HepG2 (cell line): ENCODE measurements at regions not wholly inside any gene's neighbourhood (a gene's known extent, or its start where the extent isn't known, plus 50 kb on each side); places are given as distances from the start of the nearest gene placed in this dataset.

Experiments used
- ATAC-seq: fragments of 200-7000 bp; cut with Tn5 transposase; 3 replicates; pipeline ENCODE4 v1.9.1; 2020; ENCODE audit warnings: mild to moderate bottlenecking, moderate library complexity
- BruUV-seq: library from RNA; stranded (reverse); fragments of 400-500 nt; replicated peaks from 2 replicates; lab custom pipeline; 2021; lab: Mats Ljungman, UMichigan
- CTCF ChIA-PET: fragments of 300-600 bp; formaldehyde crosslinking; extraction: SDS; loops from one replicate; lab custom pipeline; 2021; ENCODE audit warnings: low total read pairs, inconsistent platforms, low intra/inter-chr PET ratio; lab: Yijun Ruan, JAX
- POLR2A ChIA-PET: fragments of 350-600 bp; sonication (Branson Sonifier 250); formaldehyde crosslinking; loops from one replicate; lab custom pipeline; 2020; ENCODE audit warnings: antibody characterized with exemption, inconsistent platforms; lab: Yijun Ruan, JAX
- DNase-seq: peaks from one replicate; pipeline ENCODE4 v3.0.0-alpha.2; 2015; ENCODE audit warnings: low spot score
- FAIRE-seq: peaks from 3 replicates; lab custom pipeline; 2011; peaks lifted over from hg19 to GRCh38; lab: Jason Lieb, UNC
- H2AFZ ChIP-seq: one replicate; pipeline ENCODE4 v1.6.1; 2011; ENCODE audit warnings: low read length, inconsistent platforms
- H3K27ac ChIP-seq: fragments of 300-600 bp; 3 replicates; pipeline ENCODE4 v1.8.0; 2011; ENCODE audit warnings: mixed run types, mild to moderate bottlenecking, mixed read lengths, low read length, inconsistent platforms; ENCODE audit not compliant: insufficient read depth; ENCODE audit errors: extremely low read length
- H3K27me3 ChIP-seq, 2 experiments: fragments of 200-600 bp in 1 of 2; 2 replicates in 1 of 2; 3 replicates in 1 of 2; pipeline versions ENCODE4 v1.6.0 to v1.8.0; 2011; ENCODE audit warnings: low read length in 2 of 2, mild to moderate bottlenecking in 2 of 2, moderate library complexity in 2 of 2, inconsistent platforms in 1 of 2; ENCODE audit not compliant: insufficient read depth in 2 of 2, control insufficient read depth in 1 of 2
- H3K36me3 ChIP-seq, 2 experiments: fragments of 200-600 bp in 1 of 2; replicated peaks in 1 of 2; 2 replicates in 1 of 2; 3 replicates in 1 of 2; pipeline versions ENCODE4 v1.5.1 to v1.8.0; 2011; ENCODE audit warnings: low read length in 2 of 2, inconsistent platforms in 1 of 2; ENCODE audit not compliant: insufficient read depth in 2 of 2, control insufficient read depth in 1 of 2
- H3K4me1 ChIP-seq: 2 replicates; pipeline ENCODE4 v1.5.1; 2012; ENCODE audit warnings: low read length, inconsistent platforms; ENCODE audit not compliant: insufficient read depth
- H3K4me2 ChIP-seq: 2 replicates; pipeline ENCODE4 v1.6.0; 2011; ENCODE audit warnings: low read depth, low read length, inconsistent platforms
- H3K4me3 ChIP-seq, 3 experiments: fragments of 200-600 bp in 1 of 3; sonication (generic), shearing (Covaris generic) in 1 of 3; replicated peaks in 1 of 3; 2 replicates each; pipeline ENCODE4 v1.5.1; 2011 to 2016; ENCODE audit warnings: low read length in 3 of 3, inconsistent platforms in 2 of 3, low read depth in 2 of 3, mild to moderate bottlenecking in 2 of 3, control low read depth in 1 of 3, mixed read lengths in 1 of 3; ENCODE audit not compliant: insufficient read depth in 1 of 3
- H3K79me2 ChIP-seq: one replicate; pipeline ENCODE4 v1.6.1; 2011; ENCODE audit warnings: low read length, inconsistent platforms; ENCODE audit not compliant: insufficient read depth
- H3K9ac ChIP-seq: 2 replicates; pipeline ENCODE4 v1.6.0; 2011; ENCODE audit warnings: mild to moderate bottlenecking, low read depth, low read length, inconsistent platforms; ENCODE audit not compliant: insufficient read depth
- H3K9me3 ChIP-seq: 2 replicates; pipeline ENCODE4 v1.5.1; 2012; ENCODE audit warnings: mild to moderate bottlenecking, low read length
- H4K20me1 ChIP-seq: 2 replicates; pipeline ENCODE4 v1.6.0; 2011; ENCODE audit warnings: inconsistent platforms, mild to moderate bottlenecking, low read length, moderate library complexity; ENCODE audit not compliant: insufficient read depth
- KDM1A ChIP-seq: IDR thresholded peaks from 2 replicates; pipeline ENCODE4 v1.6.1; 2016; ENCODE audit warnings: missing compliant biosample characterization
- ZNF180 ChIP-seq: sonication (generic); formaldehyde crosslinking; IDR thresholded peaks from 2 replicates; pipeline ENCODE4 v1.4.0; 2020; ENCODE audit warnings: low read depth, missing genetic modification reagents, borderline replicate concordance
- ZNF83 ChIP-seq: sonication (generic); formaldehyde crosslinking; IDR thresholded peaks from 2 replicates; pipeline ENCODE4 v1.4.0; 2020; ENCODE audit warnings: missing genetic modification reagents, mild to moderate bottlenecking, borderline replicate concordance
- WGBS: methylation state at CpG from one replicate; pipeline ENCODE4 v1.1.6; 2017; ENCODE audit warnings: low lambda C conversion rate; 5-methylcytosine and 5-hydroxymethylcytosine counted together
- in situ Hi-C: cut with HindIII; loops from 2 replicates; pipeline ENCODE4 v1.10.0; 2017; ENCODE audit warnings: low pct_unique_long_range_greater_than_20kb; ENCODE audit not compliant: extremely low pct_ligation_motif_present
- intact Hi-C: fragments of 100-400 bp; cut with micrococcal nuclease; formaldehyde crosslinking; loops from one replicate; pipeline ENCODE4 v1.10.0; 2022; ENCODE audit not compliant: unreplicated experiment
- TF ChIP-seq, protein P1 (sequence below): sonication (generic); formaldehyde crosslinking; IDR thresholded peaks from 2 replicates; pipeline ENCODE4 v1.4.0; 2020; ENCODE audit warnings: missing genetic modification reagents
- TF ChIP-seq, protein P2 (sequence below): sonication (generic); formaldehyde crosslinking; IDR thresholded peaks from 2 replicates; pipeline ENCODE4 v1.4.0; 2020; ENCODE audit warnings: mild to moderate bottlenecking, missing genetic modification reagents
- TF ChIP-seq, protein P3 (sequence below): sonication (generic); formaldehyde crosslinking; IDR thresholded peaks from 2 replicates; pipeline ENCODE4 v1.5.0; 2020; ENCODE audit warnings: missing genetic modification reagents, mild to moderate bottlenecking, borderline replicate concordance

DNA sequence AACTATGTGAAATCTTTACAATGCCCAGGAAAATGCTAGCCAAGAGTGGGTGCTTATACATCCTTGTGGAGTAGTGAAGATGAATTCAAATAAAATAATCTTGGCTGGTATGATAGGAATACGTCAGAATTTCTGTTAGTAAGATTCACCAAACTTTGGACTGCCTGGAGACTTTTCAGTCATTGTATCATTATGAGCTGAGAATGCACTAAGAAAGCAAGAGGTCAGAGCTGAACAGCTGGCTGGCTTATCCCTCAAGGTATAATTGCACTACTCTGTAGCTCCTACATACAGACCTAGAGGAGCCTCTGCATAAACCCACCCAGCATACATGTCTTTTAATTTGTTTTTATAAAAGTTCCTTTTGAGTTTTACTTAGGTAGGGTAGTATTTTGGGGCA is 568.5 kb upstream of the RIOK2 start:
- Histone ChIP-seq H3K27me3 (no peaks in the 10 kb centered on the region), H3K9ac (no peak overlapping the region), H3K4me3 (no peak overlapping the region), H4K20me1 (no peaks in the 10 kb centered on the region), H3K4me1 (no peaks in the 10 kb centered on the region), H3K36me3 (no peaks in the 10 kb centered on the region), H3K4me2 (no peak overlapping the region), H3K9me3 (no peaks in the 10 kb centered on the region), H2AFZ (no peak overlapping the region), H3K79me2 (no peaks in the 10 kb centered on the region), H3K27ac (no peak overlapping the region)
- in situ Hi-C loops, result no loop called here
- BruUV-seq, result no TSS peak
- ChIA-PET POLR2A (no interaction called here), CTCF (no interaction called here)
- no peak for DNase-seq
- intact Hi-C loops, result no loop called here
- no peak for FAIRE-seq
- TF ChIP-seq, protein P1, sequence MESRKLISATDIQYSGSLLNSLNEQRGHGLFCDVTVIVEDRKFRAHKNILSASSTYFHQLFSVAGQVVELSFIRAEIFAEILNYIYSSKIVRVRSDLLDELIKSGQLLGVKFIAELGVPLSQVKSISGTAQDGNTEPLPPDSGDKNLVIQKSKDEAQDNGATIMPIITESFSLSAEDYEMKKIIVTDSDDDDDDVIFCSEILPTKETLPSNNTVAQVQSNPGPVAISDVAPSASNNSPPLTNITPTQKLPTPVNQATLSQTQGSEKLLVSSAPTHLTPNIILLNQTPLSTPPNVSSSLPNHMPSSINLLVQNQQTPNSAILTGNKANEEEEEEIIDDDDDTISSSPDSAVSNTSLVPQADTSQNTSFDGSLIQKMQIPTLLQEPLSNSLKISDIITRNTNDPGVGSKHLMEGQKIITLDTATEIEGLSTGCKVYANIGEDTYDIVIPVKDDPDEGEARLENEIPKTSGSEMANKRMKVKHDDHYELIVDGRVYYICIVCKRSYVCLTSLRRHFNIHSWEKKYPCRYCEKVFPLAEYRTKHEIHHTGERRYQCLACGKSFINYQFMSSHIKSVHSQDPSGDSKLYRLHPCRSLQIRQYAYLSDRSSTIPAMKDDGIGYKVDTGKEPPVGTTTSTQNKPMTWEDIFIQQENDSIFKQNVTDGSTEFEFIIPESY (CRISPR knock-in tag), result no peak
- TF ChIP-seq, protein P2, sequence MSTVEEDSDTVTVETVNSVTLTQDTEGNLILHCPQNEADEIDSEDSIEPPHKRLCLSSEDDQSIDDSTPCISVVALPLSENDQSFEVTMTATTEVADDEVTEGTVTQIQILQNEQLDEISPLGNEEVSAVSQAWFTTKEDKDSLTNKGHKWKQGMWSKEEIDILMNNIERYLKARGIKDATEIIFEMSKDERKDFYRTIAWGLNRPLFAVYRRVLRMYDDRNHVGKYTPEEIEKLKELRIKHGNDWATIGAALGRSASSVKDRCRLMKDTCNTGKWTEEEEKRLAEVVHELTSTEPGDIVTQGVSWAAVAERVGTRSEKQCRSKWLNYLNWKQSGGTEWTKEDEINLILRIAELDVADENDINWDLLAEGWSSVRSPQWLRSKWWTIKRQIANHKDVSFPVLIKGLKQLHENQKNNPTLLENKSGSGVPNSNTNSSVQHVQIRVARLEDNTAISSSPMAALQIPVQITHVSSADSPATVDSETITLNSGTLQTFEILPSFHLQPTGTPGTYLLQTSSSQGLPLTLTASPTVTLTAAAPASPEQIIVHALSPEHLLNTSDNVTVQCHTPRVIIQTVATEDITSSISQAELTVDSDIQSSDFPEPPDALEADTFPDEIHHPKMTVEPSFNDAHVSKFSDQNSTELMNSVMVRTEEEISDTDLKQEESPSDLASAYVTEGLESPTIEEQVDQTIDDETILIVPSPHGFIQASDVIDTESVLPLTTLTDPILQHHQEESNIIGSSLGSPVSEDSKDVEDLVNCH (CRISPR knock-in tag), result no peak
- TF ChIP-seq ZNF180 (CRISPR knock-in tag) (no peak), ZNF83 (CRISPR knock-in tag) (no peak), KDM1A (no peak)
- TF ChIP-seq, protein P3, sequence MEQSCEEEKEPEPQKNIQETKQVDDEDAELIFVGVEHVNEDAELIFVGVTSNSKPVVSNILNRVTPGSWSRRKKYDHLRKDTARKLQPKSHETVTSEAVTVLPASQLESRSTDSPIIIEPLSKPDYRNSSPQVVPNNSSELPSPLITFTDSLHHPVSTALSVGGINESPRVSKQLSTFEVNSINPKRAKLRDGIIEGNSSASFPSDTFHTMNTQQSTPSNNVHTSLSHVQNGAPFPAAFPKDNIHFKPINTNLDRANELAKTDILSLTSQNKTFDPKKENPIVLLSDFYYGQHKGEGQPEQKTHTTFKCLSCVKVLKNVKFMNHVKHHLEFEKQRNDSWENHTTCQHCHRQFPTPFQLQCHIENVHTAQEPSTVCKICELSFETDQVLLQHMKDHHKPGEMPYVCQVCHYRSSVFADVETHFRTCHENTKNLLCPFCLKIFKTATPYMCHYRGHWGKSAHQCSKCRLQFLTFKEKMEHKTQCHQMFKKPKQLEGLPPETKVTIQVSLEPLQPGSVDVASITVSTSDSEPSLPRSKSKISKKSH, result no peak
- no peak for ATAC-seq
- WGBS, result 5% methylated on average over 1 of the region's 1 CpG
